Right lobe of liver (tissue), 4 donors: ENCODE measurements at regions not wholly inside any gene's neighbourhood (a gene's known extent, or its start where the extent isn't known, plus 50 kb on each side); places are given as distances from the start of the nearest gene placed in this dataset.

ENCODE experiments used
- CTCF ChIP-seq, 4 donors: fragments of 200-600 bp in 3 of 4; fragments of 450-650 bp in 1 of 4; IDR thresholded peaks; one replicate each; pipeline versions ENCODE4 v1.5.1 to v1.8.0; 2016 to 2022; ENCODE audit warnings: antibody characterized with exemption in 4 of 4, mild to moderate bottlenecking in 2 of 4
- POLR2A ChIP-seq: fragments of 450-650 bp; IDR thresholded peaks from one replicate; pipeline ENCODE4 v1.6.1; 2017; ENCODE audit warnings: antibody characterized with exemption, mild to moderate bottlenecking
- donor health status: DM: no; HTN: no; CAD: no.
- donor health status: DM: no; HTN: no; CAD: no.
- donor health status: DM: no; HTN: yes; CAD: no.

GRCh38 chr4:15362541-15362940 is 65.3 kb upstream of the C1QTNF7 start:
- TF ChIP-seq CTCF (IDR thresholded peaks at IDR 0.05): no peak
- no peak for TF ChIP-seq POLR2A
